ENCODE measurements at regions not wholly inside any gene's neighbourhood (a gene's known extent, or its start where the extent isn't known, plus 50 kb on each side); places are given as distances from the start of the nearest gene placed in this dataset.

DNA sequence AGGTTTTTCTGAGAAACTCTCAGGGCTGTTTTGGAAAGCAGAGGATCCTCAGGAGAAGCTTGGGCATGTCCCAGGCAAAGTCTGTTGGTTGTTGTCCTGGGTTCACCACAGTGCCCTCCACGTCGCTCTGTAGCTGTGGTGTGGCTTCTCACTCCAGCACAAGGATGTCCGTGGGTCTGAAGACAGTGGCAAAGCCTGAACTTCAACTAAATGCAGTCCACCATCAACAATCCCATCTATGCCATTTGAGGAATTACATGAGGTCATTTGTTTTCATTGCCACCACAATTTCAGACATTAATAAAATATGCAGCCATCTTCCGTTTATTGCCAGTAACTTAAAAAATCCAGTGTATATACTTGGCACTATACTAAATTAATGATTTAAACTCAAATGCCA, 272.1 kb downstream of the LRIG3 start:
- no peak for TF ChIP-seq ELF1 (IDR thresholded peaks at IDR 0.05; ENCODE audit: borderline replicate concordance, low read depth)
- TF ChIP-seq YY1 (IDR thresholded peaks at IDR 0.05; ENCODE audit: extremely low read depth, insufficient replicate concordance, low read depth, low read length) = no peak
- TF ChIP-seq, protein P1, sequence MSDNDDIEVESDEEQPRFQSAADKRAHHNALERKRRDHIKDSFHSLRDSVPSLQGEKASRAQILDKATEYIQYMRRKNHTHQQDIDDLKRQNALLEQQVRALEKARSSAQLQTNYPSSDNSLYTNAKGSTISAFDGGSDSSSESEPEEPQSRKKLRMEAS (IDR thresholded peaks at IDR 0.05) = no peak
- TF ChIP-seq POLR2AphosphoS5 (IDR thresholded peaks at IDR 0.05; ENCODE audit: low read depth, low read length) = no peak
- TF ChIP-seq ZFX (IDR thresholded peaks at IDR 0.05) = no peak
- no peak for TF ChIP-seq SRF (IDR thresholded peaks at IDR 0.05; ENCODE audit: low read depth)
- no peaks in the 10 kb centered on the region for H3K9me2 ChIP-seq (ENCODE audit: insufficient read depth)
- no peak overlapping the region for H3K27ac ChIP-seq (ENCODE audit: low read depth, low read length)
- no peaks in the 10 kb centered on the region for H4K20me1 ChIP-seq (ENCODE audit: insufficient read depth)
- H2AFZ ChIP-seq (ENCODE audit: low read depth, low read length, poor library complexity, severe bottlenecking) = no peak overlapping the region
- H3K9me3 ChIP-seq (ENCODE audit: control insufficient read depth in 1 of 2, insufficient read depth in 1 of 2, low read depth in 1 of 2, low read length in 2 of 2) = no peaks in the 10 kb centered on the region
- CTCF ChIA-PET = no interaction called here
- ATAC-seq (no peak), DNase-seq (ENCODE audit: low read depth, low spot score) (no peak)
- no peak overlapping the region for H3K9ac ChIP-seq (ENCODE audit: low read length)
- no peak overlapping the region for H3K4me3 ChIP-seq (replicated peaks in 1 of 2; ENCODE audit: low read depth in 1 of 2, low read length in 2 of 2)
- POLR2A ChIA-PET = no interaction called here
- no peaks in the 10 kb centered on the region for H3K4me1 ChIP-seq (ENCODE audit: control insufficient read depth in 1 of 2, insufficient read depth in 2 of 2, low read length in 2 of 2)
- no peaks in the 10 kb centered on the region for H3K79me2 ChIP-seq (ENCODE audit: insufficient read depth, low read length)
- intact Hi-C loops (cut with micrococcal nuclease) = loop anchor here (5.0 kb wide), 1 partner anchor 114 kb away; no protein-coding TSS in a partner anchor
- no peaks in the 10 kb centered on the region for H3K36me3 ChIP-seq (ENCODE audit: control insufficient read depth in 1 of 2, insufficient read depth in 2 of 2, low read length in 2 of 2)
- no peaks in the 10 kb centered on the region for H3K27me3 ChIP-seq (ENCODE audit: insufficient read depth, low read length)
- BruUV-seq (replicated peaks) = no TSS peak
- RAD21 ChIA-PET (ENCODE audit: low non-redundant PET in 1 of 2, low total read pairs in 2 of 2, uncharacterized antibody in 2 of 2, unreplicated experiment in 2 of 2) = no interaction called here
- no peak overlapping the region for H3K4me2 ChIP-seq (ENCODE audit: low read length)

DNA sequence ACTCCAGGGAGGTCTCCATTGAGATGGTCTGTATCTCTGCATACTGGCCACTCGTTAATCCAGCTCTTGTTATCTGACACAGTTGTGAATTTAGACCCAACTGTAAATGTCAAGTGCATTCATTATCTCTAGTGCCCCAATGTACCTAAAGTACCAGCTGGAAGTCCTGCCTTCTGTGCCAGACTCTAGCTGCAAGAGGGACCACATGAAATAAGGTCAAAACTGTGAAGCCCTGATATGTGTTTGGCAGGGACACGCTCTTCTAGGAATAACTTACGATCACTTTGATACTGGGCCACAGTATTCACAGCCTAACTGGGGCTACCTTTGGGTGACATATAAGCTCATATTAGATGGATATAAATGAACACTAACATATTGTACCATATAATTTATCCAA, 268.5 kb downstream of the LRIG3 start:
- H3K27me3 ChIP-seq (ENCODE audit: insufficient read depth, low read length) = no peaks in the 10 kb centered on the region
- H3K4me2 ChIP-seq (ENCODE audit: low read length) = no peak overlapping the region
- no peak overlapping the region for H3K4me3 ChIP-seq (replicated peaks in 1 of 2; ENCODE audit: low read depth in 1 of 2, low read length in 2 of 2)
- RAD21 ChIA-PET (ENCODE audit: low non-redundant PET in 1 of 2, low total read pairs in 2 of 2, uncharacterized antibody in 2 of 2, unreplicated experiment in 2 of 2) = no interaction called here
- POLR2A ChIA-PET = no interaction called here
- no peak overlapping the region for H3K9ac ChIP-seq (ENCODE audit: low read length)
- H3K27ac ChIP-seq (ENCODE audit: low read depth, low read length) = no peak overlapping the region
- intact Hi-C loops (cut with micrococcal nuclease) = no loop called here
- no peak for TF ChIP-seq ELF1 (IDR thresholded peaks at IDR 0.05; ENCODE audit: borderline replicate concordance, low read depth)
- CTCF ChIA-PET = no interaction called here
- H3K9me2 ChIP-seq (ENCODE audit: insufficient read depth) = no peaks in the 10 kb centered on the region
- H3K79me2 ChIP-seq (ENCODE audit: insufficient read depth, low read length) = no peaks in the 10 kb centered on the region
- H4K20me1 ChIP-seq (ENCODE audit: insufficient read depth) = no peaks in the 10 kb centered on the region
- no peak for DNase-seq (ENCODE audit: low read depth, low spot score)
- ATAC-seq = no peak
- no peaks in the 10 kb centered on the region for H3K36me3 ChIP-seq (ENCODE audit: control insufficient read depth in 1 of 2, insufficient read depth in 2 of 2, low read length in 2 of 2)
- no TSS peak for BruUV-seq (replicated peaks)
- H3K9me3 ChIP-seq (ENCODE audit: control insufficient read depth in 1 of 2, insufficient read depth in 1 of 2, low read depth in 1 of 2, low read length in 2 of 2) = no peaks in the 10 kb centered on the region
- no peaks in the 10 kb centered on the region for H3K4me1 ChIP-seq (ENCODE audit: control insufficient read depth in 1 of 2, insufficient read depth in 2 of 2, low read length in 2 of 2)
- H2AFZ ChIP-seq (ENCODE audit: low read depth, low read length, poor library complexity, severe bottlenecking) = no peak overlapping the region
